Heart left ventricle (tissue), 16 donors: ENCODE measurements at regions not wholly inside any gene's neighbourhood (a gene's known extent, or its start where the extent isn't known, plus 50 kb on each side); places are given as distances from the start of the nearest gene placed in this dataset.

ENCODE experiments used
- ATAC-seq, 4 donors: fragments of 200-7000 bp; cut with Tn5 transposase; one replicate each; pipeline ENCODE4 v1.9.1; 2020 to 2022; ENCODE audit warnings: moderate library complexity in 4 of 4, mild to moderate bottlenecking in 3 of 4, moderate number of reproducible peaks in 1 of 4
- DNase-seq, 5 donors: peaks; one replicate each; pipeline ENCODE4 v3.0.0-alpha.2; 2020
- H3K27ac ChIP-seq, 12 donors: fragments of 200-600 bp; sonication (generic) in 4 of 12; one replicate each; pipeline versions ENCODE4 v1.5.0 to v1.8.0; 2016 to 2022; ENCODE audit warnings: mild to moderate bottlenecking in 2 of 12
- H3K27me3 ChIP-seq, 9 donors: fragments of 200-600 bp; sonication (generic) in 2 of 9; one replicate each; pipeline versions ENCODE4 v1.5.1 to v1.8.0; 2016 to 2022; ENCODE audit warnings: mild to moderate bottlenecking in 3 of 9
- H3K36me3 ChIP-seq, 9 donors: fragments of 200-600 bp; sonication (generic) in 2 of 9; one replicate each; pipeline versions ENCODE4 v1.5.0 to v1.8.0; 2018 to 2022; ENCODE audit warnings: mild to moderate bottlenecking in 2 of 9
- H3K4me1 ChIP-seq, 12 donors: fragments of 200-600 bp; sonication (generic) in 4 of 12; one replicate each; pipeline versions ENCODE4 v1.5.0 to v1.8.0; 2016 to 2022; ENCODE audit warnings: mild to moderate bottlenecking in 3 of 12
- H3K4me3 ChIP-seq, 12 donors: fragments of 200-600 bp; sonication (generic) in 4 of 12; one replicate each; pipeline versions ENCODE4 v1.5.0 to v1.8.0; 2017 to 2022; ENCODE audit warnings: mild to moderate bottlenecking in 9 of 12, moderate library complexity in 4 of 12
- H3K9me3 ChIP-seq, 12 donors: fragments of 200-600 bp; sonication (generic) in 4 of 12; one replicate each; pipeline versions ENCODE4 v1.5.0 to v1.8.0; 2016 to 2022; ENCODE audit warnings: mild to moderate bottlenecking in 1 of 12
- CTCF ChIP-seq, 12 donors: fragments of 200-600 bp; sonication (generic) in 4 of 12; IDR thresholded peaks; one replicate each; pipeline versions ENCODE4 v1.5.0 to v1.8.0; 2018 to 2022; ENCODE audit warnings: antibody characterized with exemption in 12 of 12, mild to moderate bottlenecking in 5 of 12
- POLR2A ChIP-seq, 2 donors: fragments of 450-650 bp; IDR thresholded peaks; one replicate each; pipeline ENCODE4 v1.6.1; 2017; ENCODE audit warnings: antibody characterized with exemption in 2 of 2, mild to moderate bottlenecking in 2 of 2, moderate library complexity in 2 of 2
- WGBS, 4 donors: extraction: QIAGEN DNeasy Blood & Tissue Kit in 2 of 4; methylation state at CpG; one replicate each; pipeline versions ENCODE4 v1.1.5 to v1.1.7; 2013 to 2018; 5-methylcytosine and 5-hydroxymethylcytosine counted together
- intact Hi-C, 10 donors: fragments of 100-400 bp; cut with DNase I; formaldehyde crosslinking; loops; one replicate each; pipeline versions ENCODE4 v1.11.1 to v1.14.2; 2022
- donor health status: ischemic (EF 13 %, LVEDD 7.1; RV severe dilation, severe dysfunction).
- donor health status: healthy with polysubstance abuse.
- donor health status: DM: no; HTN: yes; CAD: no.
- donor health status: DM: no; HTN: no; CAD: no.
- donor health status: ischemic (EF 25% LVEDD 6.9; RV normal size, moderate dysfunction).
- donor health status: ischemic (EF 25% LVEDD 5.7; RV mildly dilated, moderate dysfunction).
- donor health status: healthy.
- donor health status: DM: yes; HTN: yes; CAD: no.
- donor health status: ischemic (EF 35%, LVEDD 5.7; RV mildly dilated, moderate dysfunction).
- donor health status: nonischemic (EF 11% LVEDD 7.7; RV severe dilation, severe dysfunction).
- donor health status: DM: yes; HTN: yes; CAD: no.
- donor health status: PGD.
- donor health status: ischemic (EF 29% LVEDD 5.4; RV normal size, mild dysfunction).
- donor health status: nonischemic (EF 23%, LVEDD 6.1; RV moderate dilation, normal function).

- intact Hi-C loops = no loop called here
- H3K4me1 ChIP-seq = no peaks in the 10 kb centered on the region
Observed at GRCh38 chr7:38040831-38041230, 120.4 kb downstream of the EPDR1 start.

GRCh38 chr7:38049679-38050078, 128.4 kb upstream of the STARD3NL start:
- DNase-seq (peak in 1 of 5 donors; percentile 24), ATAC-seq (no peak)
- Histone ChIP-seq H3K27ac (no peak overlapping the region), H3K4me1 (peaks cover 0 to 3% (median 0%) of the 10 kb centered on the region in 12 donors), H3K9me3 (peaks cover 0 to 19% (median 0%) of the 10 kb centered on the region in 12 donors), H3K27me3 (no peaks in the 10 kb centered on the region), H3K36me3 (no peaks in the 10 kb centered on the region), H3K4me3 (no peak overlapping the region)
- WGBS, 4 donors = 85 to 100% (median 89%) methylated on average over 6 to 19 of the region's 19 CpGs
- TF ChIP-seq CTCF (IDR thresholded peaks at IDR 0.05) = no peak
- TF ChIP-seq POLR2A (IDR thresholded peaks at IDR 0.05) = no peak
- intact Hi-C loops = no loop called here

More at GRCh38 chr7:38040831-38041230, 120.4 kb downstream of the EPDR1 start:
- no peaks in the 10 kb centered on the region for H3K27me3 ChIP-seq
- WGBS, 4 donors = 74 to 84% (median 78%) methylated on average over 4 of the region's 4 CpGs
- no peaks in the 10 kb centered on the region for H3K36me3 ChIP-seq
- H3K9me3 ChIP-seq = no peaks in the 10 kb centered on the region
- ATAC-seq (no peak), DNase-seq (no peak)
- H3K4me3 ChIP-seq = no peak overlapping the region
- no peak overlapping the region for H3K27ac ChIP-seq
- no peak for TF ChIP-seq CTCF (IDR thresholded peaks at IDR 0.05)
- TF ChIP-seq POLR2A (IDR thresholded peaks at IDR 0.05) = no peak

- H3K27ac ChIP-seq = no peak overlapping the region
- peaks cover 0 to 19% (median 0%) of the 10 kb centered on the region in 12 donors for H3K9me3 ChIP-seq
- 85 to 95% (median 85%) methylated on average over 2 of the region's 2 CpGs for WGBS, 4 donors
- H3K4me3 ChIP-seq = no peak overlapping the region
- DNase-seq (no peak), ATAC-seq (peak in 1 of 4 donors; percentile 15)
- H3K36me3 ChIP-seq = no peaks in the 10 kb centered on the region
- H3K27me3 ChIP-seq = no peaks in the 10 kb centered on the region
- intact Hi-C loops = no loop called here
- H3K4me1 ChIP-seq = peaks cover 0 to 3% (median 0%) of the 10 kb centered on the region in 12 donors
- TF ChIP-seq POLR2A (IDR thresholded peaks at IDR 0.05) (no peak), CTCF (IDR thresholded peaks at IDR 0.05) (no peak)
Observed at GRCh38 chr7:38051311-38051710, 126.7 kb upstream of the STARD3NL start.

GRCh38 chr7:38051786-38052185, 126.3 kb upstream of the STARD3NL start:
- H3K27ac ChIP-seq = no peak overlapping the region
- TF ChIP-seq POLR2A (IDR thresholded peaks at IDR 0.05) = no peak
- no peak for TF ChIP-seq CTCF (IDR thresholded peaks at IDR 0.05)
- H3K27me3 ChIP-seq = no peaks in the 10 kb centered on the region
- 74 to 84% (median 82%) methylated on average over 3 of the region's 3 CpGs for WGBS, 4 donors
- no peak for ATAC-seq
- intact Hi-C loops = no loop called here
- H3K4me3 ChIP-seq = no peak overlapping the region
- peaks cover 0 to 19% (median 0%) of the 10 kb centered on the region in 12 donors for H3K9me3 ChIP-seq
- H3K36me3 ChIP-seq = no peaks in the 10 kb centered on the region
- no peak for DNase-seq
- peaks cover 0 to 3% (median 0%) of the 10 kb centered on the region in 12 donors for H3K4me1 ChIP-seq
